NB4 (cell line): ENCODE measurements at regions not wholly inside any gene's neighbourhood (a gene's known extent, or its start where the extent isn't known, plus 50 kb on each side); places are given as distances from the start of the nearest gene placed in this dataset.

Experiments
- DNase-seq: peaks from one replicate; pipeline ENCODE4 v3.0.0; 2010; ENCODE audit warnings: low read depth
- H3K4me3 ChIP-seq: one replicate; pipeline ENCODE4 v1.5.1; 2011; ENCODE audit warnings: mild to moderate bottlenecking, low read depth, low read length, moderate library complexity
- CTCF ChIP-seq: IDR thresholded peaks from one replicate; pipeline ENCODE4 v1.5.1; 2012; ENCODE audit warnings: low read depth, low read length
- MAX ChIP-seq: IDR thresholded peaks from 2 replicates; pipeline ENCODE4 v1.6.1; 2011; ENCODE audit warnings: low read depth, low read length
- MYC ChIP-seq: IDR thresholded peaks from 2 replicates; pipeline ENCODE4 v1.6.1; 2011; ENCODE audit warnings: low read depth, low read length
- POLR2A ChIP-seq: IDR thresholded peaks from 2 replicates; pipeline ENCODE4 v1.6.1; 2011; ENCODE audit warnings: mild to moderate bottlenecking; ENCODE audit not compliant: insufficient read length; ENCODE audit errors: extremely low read depth

DNA sequence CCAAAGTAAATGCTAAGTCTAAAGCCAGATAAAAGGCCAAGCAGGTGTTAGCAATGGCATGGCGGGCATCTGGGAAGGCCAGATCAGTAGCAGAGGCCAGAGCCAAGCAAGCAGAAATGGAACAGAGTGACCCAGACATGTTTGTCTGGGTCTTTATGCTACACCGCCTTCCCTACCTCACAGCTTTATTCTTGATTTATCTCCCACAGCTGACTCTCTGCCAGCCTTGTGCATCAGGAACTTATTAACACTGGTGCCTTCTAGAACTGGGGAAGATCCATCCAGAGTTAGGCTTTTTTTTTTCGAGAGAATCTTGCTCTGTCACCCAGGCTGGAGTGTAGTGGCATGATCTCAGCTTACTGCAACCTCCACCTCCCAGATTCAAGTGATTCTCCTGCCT lies 112.5 kb upstream of the SLC44A1 start:
- no peak for TF ChIP-seq MYC
- TF ChIP-seq MAX = no peak
- H3K4me3 ChIP-seq = no peak overlapping the region
- no peak for DNase-seq

DNA sequence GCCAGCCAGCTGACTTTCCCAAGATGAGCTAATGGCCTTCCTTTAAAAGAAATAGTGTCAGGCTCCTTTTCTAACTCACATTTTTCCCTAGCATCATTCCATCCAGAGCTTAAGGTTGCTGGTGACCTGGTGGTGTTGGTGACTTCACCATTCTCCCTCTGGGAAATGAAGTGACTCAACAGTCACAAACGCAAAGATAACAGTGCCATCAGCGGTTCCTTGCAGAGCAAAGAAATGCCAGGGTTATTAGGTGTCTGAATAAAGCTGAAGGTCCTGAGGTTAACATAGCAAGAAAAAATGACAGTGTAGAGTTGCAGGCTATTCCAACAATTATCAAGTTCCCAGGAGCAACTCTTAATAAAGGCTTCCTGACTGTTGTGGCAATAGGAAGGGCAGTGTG lies 111.8 kb upstream of the SLC44A1 start:
- H3K4me3 ChIP-seq = no peak overlapping the region
- DNase-seq = no peak
- TF ChIP-seq MAX (no peak), MYC (no peak), CTCF (no peak), POLR2A (no peak)

- DNase-seq = no peak
- H3K4me3 ChIP-seq = no peak overlapping the region
- TF ChIP-seq MAX (no peak), CTCF (no peak), MYC (no peak), POLR2A (no peak)
These were observed 106.1 kb upstream of the SLC44A1 start for GRCh38 chr9:105138306-105138801.

- H3K4me3 ChIP-seq = no peak overlapping the region
- no peak for TF ChIP-seq MAX
- TF ChIP-seq MYC = no peak
- TF ChIP-seq CTCF = no peak
- no peak for TF ChIP-seq POLR2A
- peak; percentile 50 for DNase-seq
These were observed 103.1 kb upstream of the SLC44A1 start for GRCh38 chr9:105141146-105141975.

DNA sequence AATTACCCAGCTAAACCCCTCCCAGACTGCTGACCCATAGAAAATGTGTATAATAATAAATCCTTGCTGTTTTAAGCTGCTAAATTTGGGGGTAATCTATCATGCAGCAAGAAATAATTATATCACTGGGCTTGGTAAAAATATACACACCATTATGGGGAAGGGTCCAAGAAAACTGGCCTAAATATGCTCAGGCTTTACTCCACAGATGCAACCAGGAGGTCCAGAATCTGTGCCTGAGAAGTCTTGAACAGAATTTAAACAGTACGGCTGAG lies 102.5 kb upstream of the SLC44A1 start:
- DNase-seq = no peak
- no peak for TF ChIP-seq POLR2A
- TF ChIP-seq CTCF = no peak
- no peak for TF ChIP-seq MYC
- TF ChIP-seq MAX = no peak
- no peak overlapping the region for H3K4me3 ChIP-seq

GRCh38 chr9:105142406-105143135 lies 101.9 kb upstream of the SLC44A1 start:
- TF ChIP-seq MAX (no peak), MYC (no peak), CTCF (no peak), POLR2A (no peak)
- peak; percentile 64 for DNase-seq
- H3K4me3 ChIP-seq = no peak overlapping the region
